ENCODE measurements at regions not wholly inside any gene's neighbourhood (a gene's known extent, or its start where the extent isn't known, plus 50 kb on each side); places are given as distances from the start of the nearest gene placed in this dataset.
"Not testable (repeated sequence)": the region's sequence is repeated elsewhere in the genome, so short reads cannot be mapped to it uniquely, and the experiment has no call there.

- no peak for DNase-seq
Measured at GRCh38 chr19:28553005-28553404, 659.9 kb downstream of the UQCRFS1 start.

- no peak for DNase-seq
Measured at GRCh38 chr19:28549680-28550277, 663.2 kb downstream of the UQCRFS1 start.

- no peak for DNase-seq
Measured at GRCh38 chr19:28546148-28546685, 666.7 kb downstream of the UQCRFS1 start.

- DNase-seq = not testable (repeated sequence)
Measured at GRCh38 chr19:28545397-28545796, 667.6 kb downstream of the UQCRFS1 start.

GRCh38 chr19:28544451-28545261 is 668.3 kb downstream of the UQCRFS1 start:
- DNase-seq = no peak

GRCh38 chr19:28543244-28543776 is 669.6 kb downstream of the UQCRFS1 start:
- DNase-seq = no peak

GRCh38 chr19:28542394-28543243 is 670.3 kb downstream of the UQCRFS1 start:
- no peak for DNase-seq

- DNase-seq = no peak
Measured at GRCh38 chr19:28541602-28542393, 671.2 kb downstream of the UQCRFS1 start.

- no peak for DNase-seq
Measured at GRCh38 chr19:28541029-28541428, 671.9 kb downstream of the UQCRFS1 start.

- not testable (repeated sequence) for DNase-seq
Measured at GRCh38 chr19:28540385-28540784, 672.6 kb downstream of the UQCRFS1 start.

GRCh38 chr19:28539759-28540158 is 673.2 kb downstream of the UQCRFS1 start:
- DNase-seq = no peak

- not testable (repeated sequence) for DNase-seq
Measured at GRCh38 chr19:28538579-28538978, 674.4 kb downstream of the UQCRFS1 start.

- no peak for DNase-seq
Measured at GRCh38 chr19:28537896-28538295, 675.1 kb downstream of the UQCRFS1 start.

GRCh38 chr19:28537079-28537478 is 675.9 kb downstream of the UQCRFS1 start:
- no peak for DNase-seq

- DNase-seq = no peak
Measured at GRCh38 chr19:28535352-28535775, 677.6 kb downstream of the UQCRFS1 start.

- no peak for DNase-seq
Measured at GRCh38 chr19:28534766-28535351, 678.1 kb downstream of the UQCRFS1 start.

GRCh38 chr19:28532765-28533341 is 680.1 kb downstream of the UQCRFS1 start:
- DNase-seq = no peak

- DNase-seq = no peak
Measured at GRCh38 chr19:28531979-28532378, 681.0 kb downstream of the UQCRFS1 start.

- DNase-seq = no peak
Measured at GRCh38 chr19:28530406-28531035, 682.4 kb downstream of the UQCRFS1 start.

- DNase-seq = no peak
Measured at GRCh38 chr19:28526038-28526437, 686.9 kb downstream of the UQCRFS1 start.

- DNase-seq = no peak
Measured at GRCh38 chr19:28523619-28524018, 689.3 kb downstream of the UQCRFS1 start.
